ENCODE measurements at regions not wholly inside any gene's neighbourhood (a gene's known extent, or its start where the extent isn't known, plus 50 kb on each side); places are given as distances from the start of the nearest gene placed in this dataset.
"Not testable (repeated sequence)": the region's sequence is repeated elsewhere in the genome, so short reads cannot be mapped to it uniquely, and the experiment has no call there.

DNA sequence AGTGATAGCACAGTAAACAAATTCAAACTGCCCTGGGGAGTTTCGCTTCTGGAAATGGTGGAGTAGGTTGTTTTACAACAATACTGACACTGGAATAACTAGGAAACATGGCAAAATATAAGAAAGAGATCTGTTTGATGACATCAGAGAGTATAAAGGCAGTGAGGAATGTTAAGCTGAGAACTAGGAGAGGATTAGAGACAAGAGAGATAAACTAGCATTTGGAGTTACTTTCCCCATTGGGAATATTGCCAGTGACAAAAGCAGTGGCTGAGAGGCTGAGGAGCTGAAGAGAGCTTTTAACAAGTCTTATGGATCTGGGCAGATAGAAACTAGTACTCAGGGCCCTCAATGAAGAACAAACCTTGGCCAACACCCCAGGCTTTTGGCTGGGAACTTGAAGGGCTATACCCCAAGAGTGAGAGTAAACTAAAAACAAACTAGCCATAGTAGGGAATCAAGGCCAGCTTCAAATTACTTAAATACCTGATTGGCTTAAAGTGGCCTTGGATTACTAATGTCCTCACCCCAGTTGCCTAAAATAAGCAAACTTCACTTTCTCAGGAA lies 280.4 kb downstream of the KLF13 start:
- no peak for DNase-seq

- DNase-seq = no peak
These were observed 281.0 kb downstream of the KLF13 start for GRCh38 chr15:31607656-31608055.

DNA sequence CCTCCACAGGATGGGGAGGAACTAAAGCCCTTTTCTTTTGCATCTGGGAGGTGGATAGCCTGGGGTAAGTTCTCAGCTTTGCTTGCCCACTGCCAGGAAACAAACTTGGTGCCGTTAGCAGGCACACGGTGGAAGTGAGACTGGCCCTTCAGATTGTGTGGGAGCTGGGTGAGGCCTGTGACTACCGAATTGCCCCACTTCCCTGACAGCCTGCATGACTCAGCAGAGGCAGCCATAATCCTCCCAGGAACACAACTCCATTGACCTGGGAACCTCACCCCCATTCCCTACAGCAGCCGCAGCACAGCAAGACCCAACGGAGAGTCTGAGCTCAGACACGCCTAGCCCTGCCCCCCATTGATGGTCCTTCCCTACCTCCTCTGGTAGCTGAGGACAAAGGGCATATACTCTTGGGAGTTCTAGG lies 282.6 kb downstream of the KLF13 start:
- no peak for DNase-seq

DNA sequence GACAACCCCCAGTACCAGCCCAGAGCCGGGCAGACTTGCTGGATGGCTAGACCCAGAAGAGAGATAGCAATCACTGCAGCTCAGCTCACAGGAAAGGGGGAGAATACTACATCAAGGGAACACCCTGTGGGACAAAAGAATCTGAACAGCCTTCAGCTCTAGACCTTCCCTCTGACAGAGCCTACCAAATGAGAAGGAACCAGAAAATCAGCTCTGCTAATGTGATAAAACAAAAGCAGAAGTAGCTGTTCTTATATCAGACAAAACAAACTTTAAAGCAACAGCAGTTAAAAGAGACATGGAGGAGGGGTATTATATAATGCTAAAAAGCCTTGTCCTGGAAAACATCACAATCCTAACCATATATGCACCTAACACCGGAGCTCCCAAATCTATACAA lies 283.3 kb downstream of the KLF13 start:
- DNase-seq = no peak

DNA sequence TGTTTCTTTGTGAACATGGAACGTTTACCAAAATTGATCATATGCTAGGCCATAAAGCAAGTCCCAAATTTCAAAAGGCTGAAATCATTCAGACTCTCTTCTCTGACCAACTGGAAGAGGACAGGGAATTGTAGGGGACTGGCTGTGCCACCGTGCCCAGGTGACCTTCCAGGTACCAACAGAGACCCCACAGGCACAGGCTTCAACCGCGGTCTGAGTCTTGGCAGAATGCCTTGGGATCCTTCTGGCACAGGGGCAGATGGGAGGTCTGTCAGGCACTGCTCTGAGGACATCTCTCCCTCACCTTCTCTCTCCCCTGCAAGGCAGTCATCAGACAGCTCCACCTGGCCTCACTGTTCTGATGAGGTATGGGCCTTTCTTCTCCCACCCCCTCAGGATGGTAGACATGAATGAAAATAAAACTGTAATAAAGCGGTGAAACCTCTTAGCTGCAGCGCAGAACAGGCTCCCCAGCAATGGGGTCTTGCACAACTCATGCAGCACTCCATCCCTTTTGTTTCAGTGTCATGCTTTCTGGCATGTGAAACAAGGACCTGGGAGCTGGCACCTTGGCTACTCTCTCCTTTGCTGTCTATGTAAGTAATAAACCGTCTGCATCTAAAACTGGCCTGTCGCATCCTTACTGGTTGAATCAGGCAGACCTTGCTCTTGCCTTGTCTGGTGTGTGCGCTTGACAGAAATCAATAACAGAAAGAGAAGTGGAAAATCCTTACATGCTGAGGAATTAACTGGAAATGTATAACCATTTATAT lies 289.2 kb downstream of the KLF13 start:
- DNase-seq = no peak

DNA sequence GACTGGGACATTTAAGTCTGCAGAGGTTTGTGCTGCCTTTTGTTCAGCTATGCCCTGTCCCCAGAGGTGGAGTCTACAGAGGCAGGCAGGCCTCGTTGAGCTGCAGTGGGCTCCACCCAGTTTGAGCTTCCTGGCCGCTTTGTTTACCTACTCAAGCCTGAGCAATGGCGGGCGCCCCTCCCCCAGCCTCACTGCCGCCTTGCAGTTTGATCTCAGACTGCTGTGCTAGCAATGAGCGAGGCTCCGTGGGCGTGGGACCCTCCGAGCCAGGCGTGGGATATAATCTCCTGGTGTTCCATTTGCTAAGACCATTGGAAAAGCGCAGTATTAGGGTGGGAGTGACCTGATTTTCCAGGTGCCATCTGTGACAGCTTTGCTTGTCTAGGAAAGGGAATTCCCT lies 296.7 kb downstream of the KLF13 start:
- DNase-seq = not testable (repeated sequence)

GRCh38 chr15:31624115-31624514 lies 297.5 kb downstream of the KLF13 start:
- not testable (repeated sequence) for DNase-seq

DNA sequence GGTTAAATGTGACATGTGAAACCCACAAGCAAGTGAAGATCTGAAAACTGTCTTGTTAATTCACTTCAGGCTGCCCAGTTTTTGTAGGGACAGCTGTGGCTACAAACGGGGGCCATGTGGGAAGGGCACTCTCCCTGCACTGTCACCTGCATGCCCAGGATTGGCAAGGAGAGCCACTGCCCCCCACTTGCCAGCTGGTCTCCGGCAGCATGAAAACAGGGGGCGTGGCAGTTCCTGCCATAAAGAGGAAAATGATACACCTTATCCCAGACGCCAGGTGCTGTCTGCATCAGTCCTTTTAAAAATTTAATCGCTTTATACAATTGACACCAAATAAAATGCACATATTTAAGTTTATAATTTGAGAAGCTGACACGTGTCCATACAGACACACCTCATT lies 309.1 kb downstream of the KLF13 start:
- DNase-seq = not testable (repeated sequence)

GRCh38 chr15:31636911-31637310 lies 310.3 kb downstream of the KLF13 start:
- DNase-seq = not testable (repeated sequence)

GRCh38 chr15:31643955-31644354 lies 317.3 kb downstream of the KLF13 start:
- DNase-seq = not testable (repeated sequence)

GRCh38 chr15:31644761-31645160 lies 318.1 kb downstream of the KLF13 start:
- not testable (repeated sequence) for DNase-seq

DNA sequence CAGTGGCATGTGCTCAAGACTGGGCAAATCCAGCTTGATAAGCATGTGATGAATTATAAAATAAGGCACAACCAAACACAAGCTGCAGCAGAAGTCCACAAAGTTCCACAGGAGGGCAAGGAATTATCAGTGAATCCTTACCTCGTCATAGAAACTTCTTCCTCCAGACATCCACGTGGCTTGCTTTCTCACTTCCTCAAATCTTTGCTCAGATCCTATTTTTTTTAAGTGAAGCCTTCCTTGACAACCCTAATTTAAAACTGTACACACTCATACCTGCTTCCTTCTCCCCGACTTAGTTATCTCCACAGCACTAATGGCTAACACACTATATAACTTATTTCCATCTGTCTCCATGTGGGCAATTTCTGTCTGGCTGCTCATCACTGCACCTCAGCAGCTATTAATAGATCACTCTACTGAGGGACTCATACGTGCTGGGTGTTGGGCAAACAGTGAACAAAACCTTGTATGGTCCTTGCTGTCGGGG lies 320.7 kb downstream of the KLF13 start:
- not testable (repeated sequence) for DNase-seq

DNA sequence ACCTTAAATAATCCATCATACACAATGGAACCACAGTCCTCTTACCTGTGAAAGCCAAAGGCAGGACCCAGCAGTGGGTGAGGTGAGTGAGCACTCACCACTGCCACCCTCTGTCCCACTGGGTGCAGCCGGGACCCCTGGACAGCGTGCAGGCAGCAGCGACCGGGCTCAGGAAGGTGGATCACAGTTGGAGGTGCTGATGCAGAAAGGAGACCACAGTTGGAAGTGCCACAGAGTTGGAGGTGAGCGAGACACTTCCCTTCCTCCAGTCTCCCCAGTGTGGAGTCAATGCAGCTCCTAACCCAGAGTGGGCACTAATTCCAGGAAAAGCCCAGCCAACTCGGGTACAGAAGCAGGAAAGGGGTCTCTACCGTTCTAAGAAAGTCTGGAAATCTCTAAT lies 323.0 kb downstream of the KLF13 start:
- not testable (repeated sequence) for DNase-seq

DNA sequence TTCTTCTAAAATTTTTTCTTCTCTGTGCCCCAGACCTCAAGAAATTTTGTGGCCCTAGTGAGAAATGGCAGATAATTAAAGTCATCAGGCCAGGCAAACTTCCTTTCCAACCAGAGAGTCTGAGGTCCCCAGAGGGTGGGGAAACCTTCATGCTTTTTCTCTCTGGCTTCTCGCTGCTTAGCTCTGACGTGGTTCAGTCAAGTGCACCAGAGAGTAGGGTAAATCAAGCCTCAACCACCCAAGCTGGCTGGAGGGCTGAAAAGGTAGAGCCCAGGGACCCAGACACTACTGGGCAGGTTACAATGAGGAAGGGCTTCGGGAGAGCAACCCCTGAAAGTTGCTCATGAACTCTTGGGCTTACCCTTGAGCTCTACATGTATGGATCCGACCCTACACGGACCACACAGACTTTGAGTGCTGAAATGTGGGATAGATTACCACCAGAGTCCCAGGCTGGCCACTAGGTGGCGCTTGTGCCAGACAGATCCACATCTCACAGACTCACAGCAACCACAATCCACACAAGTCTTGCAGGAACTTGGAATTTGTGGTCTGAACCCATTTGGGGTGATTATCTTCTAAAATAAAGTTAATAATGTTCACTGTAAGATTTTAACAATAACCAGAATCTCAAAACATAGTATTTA lies 323.5 kb downstream of the KLF13 start:
- DNase-seq = peak; percentile 70

- DNase-seq = not testable (repeated sequence)
These were observed 330.3 kb downstream of the KLF13 start for GRCh38 chr15:31656915-31657314.

DNA sequence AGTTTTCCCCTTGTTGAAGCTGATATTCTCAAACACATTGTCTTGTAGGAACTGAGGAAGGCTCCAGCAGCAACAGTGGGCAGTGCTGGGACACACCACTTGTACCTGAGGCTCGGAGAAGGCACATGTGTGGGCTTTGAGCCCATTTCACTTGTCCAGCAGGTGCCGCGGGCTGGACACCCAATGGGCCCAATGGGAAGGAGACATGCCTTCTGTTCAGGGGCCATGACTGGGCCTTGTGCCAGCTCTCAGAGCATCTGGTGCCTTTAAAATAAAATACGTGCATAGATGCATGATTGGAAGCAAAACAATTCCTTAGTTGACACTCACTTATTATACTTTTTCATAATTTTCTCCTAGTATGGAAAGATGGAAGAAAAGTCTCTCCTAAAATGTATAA lies 334.2 kb downstream of the KLF13 start:
- DNase-seq = no peak

DNA sequence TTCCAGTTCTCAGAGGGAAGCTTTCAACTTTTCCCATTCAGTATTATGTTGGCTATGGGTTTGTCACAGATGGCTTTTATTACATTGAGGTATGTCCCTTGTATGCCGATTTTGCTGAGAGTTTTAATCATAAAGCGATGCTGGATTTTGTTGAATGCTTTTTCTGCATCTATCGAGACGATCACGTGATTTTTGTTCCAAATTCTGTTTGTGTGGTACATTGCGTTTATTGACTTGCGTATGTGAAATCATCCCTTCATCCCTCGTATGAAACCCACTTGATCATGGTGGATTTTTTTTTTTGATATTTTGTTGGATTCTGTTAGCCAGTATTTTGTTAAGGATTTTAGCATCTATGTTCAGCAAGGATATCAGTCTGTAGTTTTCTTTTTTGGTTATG lies 339.1 kb downstream of the KLF13 start:
- DNase-seq = not testable (repeated sequence)

DNA sequence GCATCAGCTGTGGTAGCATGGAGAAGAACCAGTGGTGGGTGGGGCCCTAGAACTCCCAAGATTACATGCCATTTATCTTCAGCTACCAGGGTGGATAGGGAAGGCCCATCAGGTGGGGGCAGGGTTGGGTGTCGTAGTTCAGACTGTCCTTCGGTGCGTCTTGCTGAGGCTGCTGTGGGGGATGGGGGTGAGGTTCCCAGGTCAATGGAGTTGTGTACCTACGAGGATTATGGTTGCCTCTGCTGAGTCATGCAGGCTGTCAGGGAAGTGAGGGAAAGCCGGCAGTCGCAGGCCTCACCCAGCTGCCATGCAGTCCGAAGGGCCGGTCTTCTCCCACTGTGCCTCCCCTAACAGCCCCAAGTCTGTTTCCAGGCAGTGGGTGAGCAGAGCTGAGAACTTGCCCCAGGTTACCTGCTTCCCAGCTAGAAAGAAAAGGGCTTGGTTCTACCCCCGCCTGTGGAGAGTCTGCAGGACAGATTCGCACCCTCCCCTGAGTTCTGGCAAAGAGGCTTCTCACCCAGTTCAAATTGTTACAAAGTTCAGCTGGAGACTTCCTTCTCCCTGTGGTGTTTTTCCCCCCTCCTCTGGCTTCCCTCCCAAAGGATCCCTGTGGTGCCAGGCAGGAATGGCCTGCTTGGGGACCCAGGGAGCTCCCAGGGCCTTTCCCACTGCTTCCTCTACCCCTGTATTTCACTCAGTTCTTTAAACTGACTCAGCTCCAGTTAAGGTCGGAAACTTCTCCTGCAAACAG lies 342.7 kb downstream of the KLF13 start:
- not testable (repeated sequence) for DNase-seq

DNA sequence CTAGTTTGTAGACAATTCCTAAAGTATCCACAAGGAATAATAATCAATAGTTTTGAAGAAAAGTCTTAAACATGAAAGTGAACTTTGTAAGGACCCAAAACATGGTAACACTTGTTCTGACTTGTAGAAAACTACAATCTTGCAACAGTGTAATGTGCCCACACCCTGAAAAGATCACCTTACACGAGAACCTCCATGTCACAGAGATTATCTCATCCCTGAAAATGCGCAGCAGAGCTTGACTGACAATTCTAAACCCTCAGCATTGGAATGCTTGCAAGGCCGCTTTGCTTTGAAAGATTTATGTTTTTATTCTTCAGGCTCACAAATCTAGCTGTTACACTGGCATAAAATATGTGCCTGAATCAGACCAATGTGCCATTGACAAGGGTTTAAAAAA lies 346.6 kb downstream of the KLF13 start:
- DNase-seq = not testable (repeated sequence)

- not testable (repeated sequence) for DNase-seq
These were observed 348.6 kb upstream of the CHRNA7 start for GRCh38 chr15:31681529-31682259.

GRCh38 chr15:31687088-31687487 lies 343.2 kb upstream of the CHRNA7 start:
- DNase-seq = not testable (repeated sequence)

- DNase-seq = not testable (repeated sequence)
These were observed 333.8 kb upstream of the CHRNA7 start for GRCh38 chr15:31696509-31696908.
